T47D (cell line): ENCODE measurements at regions not wholly inside any gene's neighbourhood (a gene's known extent, or its start where the extent isn't known, plus 50 kb on each side); places are given as distances from the start of the nearest gene placed in this dataset.

ENCODE experiments used
- DNase-seq, 2 experiments: peaks; one replicate each; pipeline versions ENCODE4 v3.0.0 to v3.0.0-alpha.2; 2011 to 2012; ENCODE audit warnings: low read depth in 1 of 2, low spot score in 1 of 2
- JUND ChIP-seq: IDR thresholded peaks from 2 replicates; pipeline ENCODE4 v1.6.1; 2012; ENCODE audit warnings: low read depth
- in situ Hi-C: cut with HindIII; loops from 2 replicates; pipeline ENCODE4 v1.10.0; 2016; ENCODE audit warnings: low sequenced_read_pairs, low pct_unique_long_range_greater_than_20kb

DNA sequence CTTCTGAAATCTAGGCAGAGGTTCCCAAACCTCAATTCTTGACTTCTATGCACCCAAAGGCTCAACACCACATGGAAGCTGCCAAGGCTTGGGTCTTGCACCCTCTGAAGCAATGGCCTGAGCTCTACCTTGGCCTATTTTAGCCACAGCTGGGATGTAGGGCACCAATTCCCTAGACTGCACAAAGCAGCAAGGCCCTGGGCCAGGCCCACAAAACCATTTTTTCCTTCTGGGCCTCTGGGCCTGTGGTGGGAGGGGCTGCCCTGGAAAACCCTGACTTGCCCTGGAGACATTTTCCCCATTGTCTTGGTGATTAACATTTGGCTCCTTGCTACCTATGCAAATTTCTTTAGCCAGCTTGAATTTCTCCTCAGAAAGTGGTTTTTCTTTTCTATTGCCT lies 315.2 kb downstream of the DCDC2C start:
- in situ Hi-C loops = no loop called here
- TF ChIP-seq JUND = no peak
- no peak for DNase-seq

DNA sequence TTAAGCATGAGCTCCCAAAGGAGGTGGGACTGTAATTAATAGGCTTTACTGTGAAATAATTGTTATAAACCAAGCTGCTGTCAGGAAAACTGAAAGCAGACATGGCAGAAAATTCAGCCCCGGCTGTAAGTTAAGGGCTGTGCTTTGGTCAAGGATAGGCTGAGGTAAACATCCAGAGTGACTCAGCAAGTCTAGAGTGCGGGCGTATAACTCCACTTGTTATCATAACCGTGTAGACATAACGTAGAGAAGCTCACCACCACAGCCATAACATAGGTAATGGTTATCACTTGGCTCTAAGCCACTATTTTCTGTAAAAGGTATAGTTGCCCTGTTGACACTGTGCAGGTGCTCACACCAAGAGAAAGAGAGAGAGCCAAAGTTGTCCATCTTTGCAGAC lies 316.8 kb downstream of the DCDC2C start:
- no peak for DNase-seq
- in situ Hi-C loops = no loop called here
- TF ChIP-seq JUND = no peak

DNA sequence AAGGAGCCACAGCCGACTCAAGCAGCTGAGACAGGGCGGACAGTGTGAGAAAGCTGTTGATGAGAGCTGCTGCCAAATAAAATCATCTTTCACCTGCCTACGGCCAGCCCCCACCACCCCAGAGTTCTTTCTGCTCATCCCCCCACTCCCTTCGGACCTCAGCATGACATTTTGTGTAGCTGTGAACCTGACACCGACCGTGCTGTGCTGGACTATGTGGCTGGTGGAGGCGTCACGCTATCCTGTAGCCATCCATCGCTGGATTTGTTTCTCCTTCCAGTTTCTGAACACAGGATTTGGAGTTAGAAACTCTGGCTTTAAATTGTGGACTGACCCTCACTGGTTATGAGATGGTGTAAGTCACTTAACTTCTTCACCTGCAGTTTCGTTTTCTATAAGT lies 317.3 kb downstream of the DCDC2C start:
- no peak for TF ChIP-seq JUND
- no peak for DNase-seq
- in situ Hi-C loops = no loop called here

DNA sequence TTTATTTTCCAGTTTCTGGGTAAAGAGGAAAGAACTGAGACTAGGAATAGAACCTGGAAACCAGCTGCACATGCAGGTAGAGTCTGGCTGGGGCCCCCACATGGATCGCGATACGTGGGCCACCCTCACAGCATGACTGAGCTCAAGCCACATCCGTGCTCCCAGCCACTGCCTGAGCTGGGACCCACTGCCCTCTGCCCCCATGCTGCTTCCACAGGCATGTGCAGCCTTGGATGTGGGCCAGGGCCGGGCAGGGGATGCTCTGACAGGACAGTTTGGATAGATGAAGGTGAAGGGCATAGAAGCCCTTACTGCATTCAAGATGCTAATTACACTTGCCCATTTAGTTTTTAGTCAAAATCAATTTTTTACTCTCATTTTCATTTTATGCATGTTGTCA lies 321.2 kb downstream of the DCDC2C start:
- no peak for DNase-seq
- in situ Hi-C loops = no loop called here
- TF ChIP-seq JUND = no peak

DNA sequence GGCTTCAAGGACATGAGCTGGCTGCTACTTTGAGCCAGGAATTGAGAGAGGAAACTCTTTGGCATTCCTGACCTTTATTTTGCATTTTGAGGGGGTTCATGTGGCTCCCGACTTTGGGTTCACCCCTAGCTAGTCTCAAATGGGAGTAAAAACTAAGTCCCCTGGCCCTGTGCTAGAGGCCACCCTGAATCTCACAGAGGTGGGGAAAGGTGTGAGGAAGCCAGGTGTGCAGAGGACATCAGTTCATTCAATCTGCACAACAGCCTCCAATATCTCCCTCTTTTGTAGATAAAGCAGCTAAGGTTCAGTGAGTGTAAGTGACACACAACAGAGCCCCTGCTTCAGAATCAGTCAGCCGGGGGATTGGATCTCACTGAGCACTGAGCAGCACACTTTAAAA lies 325.7 kb downstream of the DCDC2C start:
- no peak for DNase-seq
- in situ Hi-C loops = no loop called here
- no peak for TF ChIP-seq JUND

DNA sequence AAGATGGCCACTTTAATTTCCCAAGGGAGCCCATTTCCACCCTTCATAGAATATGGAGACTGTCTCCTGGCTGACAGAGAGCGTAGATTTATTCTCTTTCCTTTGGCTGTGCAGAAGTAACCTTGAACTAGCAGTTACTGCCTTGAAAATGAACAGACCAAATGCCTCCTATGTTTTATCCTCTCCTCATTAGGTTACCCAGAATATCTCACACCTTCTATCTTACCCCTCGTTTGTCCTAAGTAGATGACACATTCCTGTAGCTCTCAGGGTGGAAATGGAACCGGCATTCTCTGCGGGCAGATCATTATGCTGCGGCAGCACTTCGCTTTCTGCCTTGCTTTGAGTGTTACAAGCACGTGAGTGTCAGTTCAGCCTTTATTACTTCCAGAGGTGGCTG lies 336.5 kb downstream of the DCDC2C start:
- in situ Hi-C loops = no loop called here
- no peak for TF ChIP-seq JUND
- DNase-seq = no peak

DNA sequence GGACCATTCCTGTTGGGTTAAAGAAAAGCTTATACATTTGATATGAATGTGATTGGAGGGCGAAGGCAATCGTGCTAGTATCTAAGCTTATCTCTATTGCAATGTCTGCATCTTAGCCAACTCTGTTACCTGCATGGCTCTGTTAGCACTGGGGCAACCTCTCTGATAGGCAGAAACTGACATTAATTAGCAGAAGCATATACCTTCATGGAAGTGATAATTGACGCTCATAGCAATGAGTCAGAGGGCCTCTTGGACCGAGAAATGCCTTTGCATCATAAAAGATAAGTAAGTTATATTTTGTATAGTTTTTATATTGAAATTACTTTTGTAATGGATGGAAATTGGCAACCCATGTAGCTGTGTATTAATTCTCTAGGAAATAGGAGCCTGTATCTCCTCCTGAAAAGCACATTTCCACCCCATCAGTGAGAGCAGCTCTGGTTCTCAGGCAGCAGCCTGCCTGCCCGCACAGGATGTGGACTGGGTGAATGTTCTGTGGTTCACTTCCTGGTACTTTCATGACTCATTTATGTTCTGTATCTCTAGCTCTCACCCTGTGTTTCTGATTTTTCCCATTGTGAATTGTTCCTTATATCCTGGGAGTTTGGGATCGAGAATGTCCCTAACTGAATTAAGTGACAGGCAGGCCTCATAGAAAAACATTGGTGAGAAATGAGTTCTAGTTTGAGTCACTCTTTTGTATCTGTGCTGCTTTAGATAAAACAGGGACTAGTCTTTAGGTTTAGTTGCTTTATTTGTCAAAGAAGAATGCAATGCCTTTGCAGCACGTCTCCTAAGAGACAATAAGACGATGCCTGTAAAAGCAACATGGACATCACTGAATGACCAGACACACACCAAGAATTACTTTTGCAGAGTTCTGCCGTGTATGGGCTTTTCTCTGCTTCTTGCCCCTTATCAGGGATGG lies 344.9 kb downstream of the DCDC2C start:
- no peak for DNase-seq
- no peak for TF ChIP-seq JUND
- in situ Hi-C loops = no loop called here

DNA sequence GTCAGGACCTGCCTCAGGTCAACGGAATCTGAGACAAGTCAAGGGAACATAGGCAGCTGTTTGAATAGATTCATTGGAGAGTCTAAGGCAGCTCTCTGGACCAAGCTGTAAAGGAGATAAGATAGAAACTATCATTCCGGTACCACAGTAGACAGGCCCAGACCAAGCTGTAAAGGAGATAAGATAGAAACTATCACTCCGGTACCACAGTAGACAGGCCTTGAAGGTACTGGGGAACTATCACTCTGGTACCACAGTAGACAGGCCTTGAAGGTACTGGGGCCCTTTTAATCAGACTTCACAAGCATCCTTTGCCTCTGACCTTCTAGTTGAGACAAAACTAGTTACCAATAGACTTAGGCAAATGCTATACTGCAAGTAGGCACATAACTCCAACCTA lies 346.1 kb downstream of the DCDC2C start:
- DNase-seq = no peak
- in situ Hi-C loops = no loop called here
- no peak for TF ChIP-seq JUND

DNA sequence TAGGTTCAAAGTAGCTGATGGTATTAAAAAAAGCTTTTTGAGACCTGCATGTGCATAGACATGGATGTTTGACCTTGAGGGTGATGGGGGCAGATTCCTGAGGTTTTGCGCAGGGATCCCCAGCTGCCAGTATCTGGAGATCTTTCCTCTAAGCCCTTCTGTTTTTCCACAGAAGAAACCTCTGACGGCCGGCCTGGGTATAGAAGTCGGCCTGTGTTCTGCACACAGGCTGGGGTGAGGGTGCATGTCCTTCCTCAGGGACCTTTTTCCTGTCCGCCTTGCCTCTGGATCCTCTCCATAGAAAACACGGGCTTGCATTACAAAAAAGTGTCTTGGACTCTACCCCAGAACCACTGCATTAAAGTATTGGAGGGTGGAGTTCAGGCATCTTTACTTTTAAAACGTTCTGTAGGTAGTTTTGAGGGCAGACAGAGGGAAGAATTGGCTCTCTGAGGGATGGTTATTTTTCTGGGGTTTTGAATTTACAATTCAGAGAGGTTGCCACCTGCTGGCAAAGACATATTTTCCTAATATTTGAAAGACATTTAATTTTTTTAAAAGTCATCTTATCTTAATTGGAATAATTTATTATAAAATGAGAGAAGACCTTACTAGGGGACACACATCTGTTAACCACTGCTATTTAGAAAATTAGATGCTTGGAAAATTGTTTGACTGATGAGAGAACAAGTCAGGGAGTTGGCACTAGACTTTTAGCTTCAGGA lies 350.6 kb downstream of the DCDC2C start:
- peak in 1 of 2 experiments; percentile 5 for DNase-seq
- in situ Hi-C loops = no loop called here
- no peak for TF ChIP-seq JUND

DNA sequence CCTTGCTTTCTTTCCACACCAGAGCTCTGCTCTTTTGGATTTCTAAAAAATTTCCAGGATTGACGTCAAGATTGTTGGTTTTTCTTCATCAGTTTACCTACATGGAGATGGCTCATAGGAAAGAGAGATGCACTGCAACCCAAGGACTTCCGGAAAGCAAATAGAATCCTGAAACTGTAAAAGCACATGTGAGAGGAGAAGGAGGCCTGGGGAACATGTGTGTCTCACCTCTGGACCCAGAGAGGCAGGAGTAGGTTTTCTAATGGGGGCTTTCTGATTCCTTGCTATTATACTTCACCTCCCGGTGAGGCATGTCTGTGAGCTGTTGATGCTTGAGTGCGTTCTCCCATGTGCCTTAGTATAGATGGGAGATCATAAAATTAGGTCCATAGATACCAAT lies 362.8 kb downstream of the DCDC2C start:
- no peak for TF ChIP-seq JUND
- in situ Hi-C loops = no loop called here
- DNase-seq = no peak

DNA sequence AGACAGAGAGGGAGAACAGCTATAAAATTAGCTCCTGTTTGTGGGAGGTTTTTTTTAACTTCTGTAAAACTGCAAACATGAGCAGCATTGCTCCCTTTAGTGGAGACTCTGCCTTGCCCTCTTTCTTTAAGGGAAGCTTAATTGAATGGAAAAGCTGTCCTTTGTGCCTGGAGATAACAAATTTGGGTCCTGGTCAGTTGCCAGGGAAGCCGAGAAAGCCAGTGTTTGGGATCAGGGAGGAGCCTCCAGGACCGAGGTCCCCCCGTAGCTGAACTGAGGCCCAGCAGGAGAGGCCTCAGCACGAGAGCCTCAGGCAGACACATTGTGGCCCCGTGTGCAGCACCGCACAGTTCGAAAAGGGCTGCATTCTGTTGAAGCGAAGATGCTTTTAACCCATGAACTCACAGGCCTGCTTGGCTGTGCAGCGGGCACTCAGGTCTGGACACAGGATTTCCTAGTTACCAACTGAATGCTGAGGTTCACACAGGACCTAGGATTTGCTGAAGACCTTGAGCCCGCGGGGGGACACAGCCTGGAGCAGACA lies 369.7 kb downstream of the DCDC2C start:
- DNase-seq = no peak
- TF ChIP-seq JUND = no peak
- in situ Hi-C loops = no loop called here

DNA sequence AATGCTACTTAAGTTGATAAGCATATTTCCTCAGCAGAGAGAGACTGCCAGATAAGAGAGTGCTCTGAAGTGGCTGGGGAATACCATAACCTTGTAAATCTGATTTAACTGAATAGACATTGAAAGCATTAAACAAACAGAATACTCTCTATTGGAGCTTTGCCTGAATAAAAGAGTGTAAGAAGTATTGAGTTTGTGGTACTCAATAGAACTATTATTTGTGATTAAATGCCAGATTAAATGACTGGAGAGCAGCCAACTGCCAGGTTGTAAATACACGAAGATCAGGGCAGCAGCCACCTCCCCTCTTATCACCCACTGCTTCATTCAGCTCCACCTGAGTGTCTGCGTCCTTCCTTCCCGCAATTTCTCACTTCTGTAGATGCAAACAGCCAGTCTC lies 373.6 kb downstream of the DCDC2C start:
- no peak for TF ChIP-seq JUND
- DNase-seq = no peak
- in situ Hi-C loops = no loop called here

DNA sequence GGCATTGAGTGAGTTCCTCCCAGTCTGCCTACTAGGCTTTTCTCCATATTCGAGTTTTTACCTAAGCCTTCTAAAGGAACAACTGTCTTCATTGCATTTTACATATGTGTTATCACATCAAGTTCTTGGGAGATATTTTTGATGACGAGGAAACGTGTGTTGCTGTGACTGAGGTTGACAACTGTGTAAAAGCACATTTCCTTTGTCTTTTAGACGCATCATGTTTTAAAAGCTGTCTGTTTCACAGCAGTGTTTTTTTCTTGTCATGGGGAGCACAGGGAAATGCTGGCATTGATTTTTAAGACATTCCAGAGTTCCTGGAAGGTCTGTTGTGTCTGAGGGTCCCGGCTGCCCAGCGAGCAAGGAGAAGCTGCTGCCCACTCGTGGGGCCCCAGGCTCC lies 381.8 kb downstream of the DCDC2C start:
- in situ Hi-C loops = no loop called here
- DNase-seq = no peak
- TF ChIP-seq JUND = no peak
